Fibroblast of upper back skin (primary cell): ENCODE measurements at regions not wholly inside any gene's neighbourhood (a gene's known extent, or its start where the extent isn't known, plus 50 kb on each side); places are given as distances from the start of the nearest gene placed in this dataset.

Experiments used
- DNase-seq: peaks from one replicate; pipeline ENCODE4 v3.0.0-alpha.2; 2013

DNA sequence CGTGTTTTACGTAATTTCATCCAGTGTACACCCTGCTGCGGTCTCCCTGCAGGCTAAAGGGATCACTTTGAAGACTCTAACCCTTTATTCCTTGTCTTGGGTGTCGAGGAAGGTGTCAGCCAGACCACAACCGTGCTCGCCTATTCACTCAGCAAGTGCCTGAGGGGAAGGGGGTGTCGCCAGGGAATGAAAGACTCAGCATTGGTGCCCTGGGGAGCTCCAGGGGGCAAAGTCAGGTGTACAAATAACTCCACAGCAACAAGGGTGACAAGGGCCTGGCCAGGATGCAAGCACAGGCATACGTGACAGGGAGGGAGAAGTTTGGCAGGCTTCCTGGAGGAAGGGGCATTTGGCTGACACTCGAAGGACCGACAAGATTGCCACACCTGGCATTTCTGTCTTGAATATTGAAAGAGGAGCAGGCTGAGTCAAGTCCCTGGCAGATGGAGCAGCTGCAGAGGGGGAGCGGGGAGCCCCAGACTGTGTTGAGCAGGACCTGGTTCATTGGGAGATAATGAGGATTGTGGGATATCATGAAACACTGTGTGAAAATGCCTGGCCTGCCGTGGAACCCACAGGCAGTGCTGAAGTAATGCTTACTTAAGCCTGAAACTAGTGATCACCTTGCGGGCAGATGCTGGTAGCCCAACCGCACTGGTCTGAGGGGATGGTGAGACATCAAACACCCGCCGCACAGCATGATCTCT lies 93.9 kb downstream of the RHOB start:
- DNase-seq = no peak

DNA sequence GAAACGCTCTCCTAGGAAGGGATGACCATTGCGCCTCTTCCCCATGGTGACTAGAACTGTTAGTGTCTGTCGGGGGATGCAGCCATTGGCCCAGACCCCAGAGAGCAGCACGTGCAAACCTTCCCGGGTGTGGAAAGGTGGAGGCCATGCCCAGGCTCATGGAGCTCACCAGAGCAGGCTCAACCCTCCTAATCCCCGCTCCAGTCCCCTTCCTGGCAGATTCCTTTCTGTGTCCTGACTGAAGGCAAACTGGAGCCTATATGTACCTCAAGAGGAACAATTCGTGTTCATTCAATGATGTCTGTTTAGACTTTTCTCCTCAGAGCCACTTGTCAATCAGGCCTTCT lies 94.4 kb downstream of the RHOB start:
- no peak for DNase-seq

DNA sequence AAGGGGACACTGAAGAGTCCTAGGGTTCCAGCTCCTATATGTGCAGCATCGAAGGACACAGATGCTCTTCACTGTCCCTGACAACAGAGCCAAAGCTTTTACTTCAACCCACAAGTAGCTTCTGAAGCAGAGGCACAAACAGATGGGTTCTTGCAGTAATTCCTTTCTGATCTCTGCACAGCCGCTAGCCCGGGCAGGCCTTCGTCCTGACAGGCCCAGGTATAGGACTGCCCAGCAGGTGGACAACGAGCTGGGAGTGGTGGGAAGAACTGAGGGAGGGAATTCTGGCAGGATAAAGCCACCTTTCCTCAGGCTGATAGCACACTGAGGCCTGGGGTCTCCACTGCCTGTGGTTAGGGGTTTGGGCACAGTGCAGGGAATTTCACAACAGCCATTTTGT lies 94.8 kb downstream of the RHOB start:
- DNase-seq = no peak

DNA sequence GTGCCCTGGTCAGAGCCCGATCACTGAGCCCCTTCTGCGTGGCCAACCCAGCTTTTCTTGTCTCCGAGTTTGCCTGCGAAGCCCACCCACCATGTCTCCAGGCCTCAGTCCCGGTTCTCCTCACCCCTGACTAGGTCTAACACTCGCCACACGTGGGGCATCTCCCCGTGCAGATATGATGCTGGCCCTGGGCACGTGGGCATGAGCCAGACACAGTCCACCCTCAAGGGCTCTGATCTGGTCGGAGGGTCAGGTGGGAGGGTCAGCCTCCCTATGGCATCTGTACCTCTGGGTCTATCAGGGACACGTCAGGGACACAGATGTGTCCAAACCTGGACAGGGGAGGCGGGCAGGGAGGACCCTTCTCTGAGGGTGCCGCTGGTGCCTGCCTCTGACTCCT lies 95.4 kb downstream of the RHOB start:
- no peak for DNase-seq

DNA sequence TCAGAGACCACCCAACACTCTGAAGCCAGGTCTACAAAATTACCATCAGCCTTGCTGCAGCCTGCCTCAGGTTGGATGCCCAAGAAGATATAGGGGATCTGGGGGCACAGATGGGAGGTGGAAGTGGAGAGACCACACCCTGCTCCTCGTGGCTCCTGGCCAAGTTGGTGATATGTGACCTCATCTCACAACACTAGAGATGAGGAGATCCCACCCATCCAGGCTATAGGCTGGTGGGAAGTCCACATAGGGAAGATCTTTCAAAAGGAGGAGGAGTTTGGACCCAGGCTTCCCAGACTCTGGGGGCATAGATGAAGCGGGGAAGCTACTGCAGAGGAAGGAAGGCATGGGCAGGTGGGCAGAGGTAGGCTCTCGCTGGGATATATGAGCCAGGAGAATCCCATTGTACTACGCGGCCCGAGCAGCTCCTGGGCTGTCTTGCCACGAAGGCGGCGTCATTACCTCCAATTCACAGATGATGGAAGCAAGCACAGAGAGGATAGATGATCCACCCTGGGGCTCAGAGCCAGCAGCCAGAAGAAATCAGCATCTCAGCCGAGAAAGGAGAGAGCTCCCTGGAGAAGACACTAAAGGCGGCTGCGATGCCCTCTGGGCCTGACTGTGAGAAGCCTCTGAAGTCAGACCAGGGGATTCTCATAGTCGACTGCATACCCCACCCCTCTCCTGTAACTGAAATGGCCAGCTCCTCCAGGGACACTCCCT lies 96.0 kb downstream of the RHOB start:
- DNase-seq = peak; percentile 66

DNA sequence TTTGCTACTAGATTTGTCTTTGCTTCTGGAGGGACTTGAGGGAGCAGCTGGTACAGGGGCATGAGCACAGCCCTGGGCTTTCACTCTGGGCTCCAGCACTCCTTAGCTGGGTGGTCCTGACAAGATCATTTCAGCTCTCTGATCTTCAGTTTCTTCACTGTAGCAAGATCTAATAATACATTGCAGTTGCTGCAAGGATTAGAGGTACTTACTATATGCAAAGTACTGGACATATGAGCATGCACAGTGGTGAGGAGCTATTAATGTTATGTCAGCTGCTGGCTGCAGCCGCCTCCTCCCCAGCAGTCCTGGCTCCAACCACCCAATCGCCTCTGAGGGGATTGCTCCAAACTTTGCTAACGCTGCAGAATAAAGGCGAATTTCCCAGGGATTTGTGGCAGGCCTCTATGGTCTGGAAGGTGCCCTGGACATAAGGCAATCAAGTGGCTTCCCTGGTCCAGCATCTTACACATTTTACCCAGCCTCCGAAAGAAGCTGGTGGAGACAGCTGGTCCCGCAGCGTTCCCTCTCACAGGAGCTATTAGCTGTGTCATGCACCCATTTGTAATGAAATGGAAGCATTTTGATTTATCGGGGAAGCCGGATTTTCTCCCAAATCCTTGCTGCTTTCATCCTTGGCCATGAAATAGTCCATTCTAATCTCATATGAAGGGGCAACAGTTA lies 96.7 kb downstream of the RHOB start:
- DNase-seq = no peak

DNA sequence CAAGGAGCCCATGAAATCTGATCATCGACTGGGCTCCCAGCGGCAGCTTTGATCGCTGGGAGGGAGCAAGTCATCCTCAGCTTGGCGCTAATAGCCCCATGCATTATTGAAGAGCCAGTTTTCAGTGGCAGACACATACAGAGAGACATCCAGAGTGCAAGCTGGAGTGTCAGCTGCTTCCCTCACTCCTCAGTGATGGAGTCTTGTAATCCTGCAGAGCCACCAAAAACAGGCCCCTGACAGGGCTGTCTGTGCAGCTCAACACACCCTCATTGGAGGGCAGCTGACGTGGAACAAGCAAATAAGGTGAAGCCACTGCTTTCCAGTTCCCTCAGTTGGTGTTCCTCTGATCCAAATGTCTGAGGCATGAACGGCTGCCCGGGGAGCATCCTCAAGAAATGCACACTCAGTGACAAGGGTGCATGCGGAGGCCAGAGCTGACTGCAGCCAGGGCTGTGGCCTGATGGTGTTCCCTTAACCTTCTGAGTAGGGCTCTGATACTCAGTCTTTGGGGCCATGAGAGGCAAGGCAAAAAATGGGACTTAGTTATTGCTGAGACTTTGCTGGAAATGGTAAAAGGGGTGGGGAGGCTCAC lies 97.4 kb downstream of the RHOB start:
- no peak for DNase-seq

DNA sequence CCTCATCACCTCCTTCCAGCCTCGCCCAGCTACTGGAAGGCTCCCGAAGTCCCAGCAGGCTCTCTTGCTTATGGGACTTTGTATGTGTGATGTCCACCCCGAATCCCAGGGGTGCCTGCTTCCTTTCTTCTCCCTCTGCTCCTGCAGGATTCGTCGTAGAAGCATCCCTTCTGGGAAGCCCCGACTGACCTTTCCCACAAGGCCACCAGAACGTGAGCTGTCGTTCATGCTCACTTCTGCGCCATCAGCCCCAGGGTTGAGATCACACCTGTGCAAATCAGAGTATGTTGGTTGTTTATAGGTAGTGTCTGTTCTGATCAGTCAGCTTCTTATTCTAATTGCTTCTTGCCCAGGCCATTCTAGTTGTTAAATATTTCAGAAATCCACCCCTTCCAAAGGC lies 101.8 kb downstream of the HS1BP3 start:
- DNase-seq = no peak

DNA sequence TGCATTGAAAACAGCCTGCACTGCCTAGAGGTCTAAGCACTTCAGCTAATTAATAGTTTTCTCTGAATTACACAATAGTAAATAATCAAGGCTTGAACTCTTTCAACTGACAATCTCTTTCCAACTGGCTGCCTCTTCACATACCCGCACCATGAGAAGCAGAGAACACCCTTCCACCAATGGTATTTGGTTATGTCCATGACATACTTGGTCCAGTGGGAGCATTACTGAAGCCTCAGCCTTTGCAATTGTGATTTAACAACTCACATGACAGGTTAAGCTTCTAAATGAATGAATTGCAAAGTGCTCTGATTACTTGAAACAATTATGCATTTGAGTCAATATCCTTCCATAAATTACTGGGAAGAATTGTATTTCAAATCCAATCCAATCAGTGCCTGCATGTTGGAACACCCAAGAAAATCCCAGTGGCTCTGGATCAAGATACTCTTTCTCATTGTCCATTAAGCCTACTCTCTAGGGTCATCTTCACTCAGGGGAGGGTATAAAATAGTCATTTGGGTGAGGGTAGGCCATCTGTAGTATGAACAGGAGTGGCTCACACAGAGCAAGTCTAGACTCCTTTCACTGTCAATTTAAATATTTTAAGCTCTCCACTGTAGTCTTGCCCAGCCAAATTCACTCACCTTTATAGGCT lies 101.1 kb downstream of the HS1BP3 start:
- no peak for DNase-seq

DNA sequence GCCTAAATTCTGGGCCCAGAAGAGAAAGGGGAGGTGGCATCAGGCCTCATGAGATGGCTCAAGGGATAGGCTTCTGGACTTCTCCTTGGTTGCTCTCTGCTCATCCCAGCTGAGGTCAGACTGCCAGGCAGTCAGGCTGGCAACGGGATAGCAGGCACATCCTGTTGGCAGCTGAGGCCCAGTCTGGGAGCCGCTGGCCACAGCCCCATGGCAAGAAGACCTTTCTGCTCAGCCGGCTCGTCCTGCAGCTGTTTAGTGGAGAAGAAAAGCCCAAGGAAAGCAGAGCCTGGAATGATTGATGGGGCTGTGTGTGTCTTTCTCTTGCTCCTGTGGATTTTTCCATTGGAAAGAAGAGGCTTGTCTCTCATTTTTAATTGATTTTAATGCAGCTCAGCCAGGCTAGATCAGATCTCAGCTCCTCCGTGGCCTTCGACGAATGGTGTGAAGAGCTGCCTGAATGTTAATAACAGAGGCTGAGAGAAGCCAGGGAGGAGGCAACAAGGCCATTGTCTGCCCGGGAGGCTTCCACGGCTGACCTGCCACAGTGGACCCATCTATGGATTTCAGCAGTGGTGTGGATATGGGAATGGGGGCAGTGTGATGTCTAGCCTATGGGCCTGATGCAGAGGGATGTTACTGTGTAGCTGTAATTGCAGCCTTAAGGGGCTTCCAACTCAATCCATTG lies 99.5 kb downstream of the HS1BP3 start:
- DNase-seq = no peak

DNA sequence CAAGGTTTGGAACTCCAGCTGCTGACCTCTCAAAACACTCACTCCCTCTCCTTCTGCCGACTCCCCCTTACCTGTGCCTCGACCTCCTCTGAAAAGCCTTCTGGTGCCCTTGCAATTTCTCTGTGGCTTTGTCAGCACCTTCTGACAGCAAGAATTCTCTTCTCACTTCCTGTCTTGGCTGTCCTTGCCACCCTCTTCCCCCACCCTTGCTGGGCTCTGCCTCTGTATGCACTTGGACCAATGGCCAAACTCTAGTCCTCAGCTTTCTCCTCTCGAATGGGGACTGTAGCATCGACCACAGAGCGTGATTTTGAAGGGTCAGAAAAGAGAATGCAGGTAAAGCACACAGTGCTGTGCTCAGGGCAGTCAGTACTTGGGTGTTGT lies 99.0 kb downstream of the HS1BP3 start:
- no peak for DNase-seq

DNA sequence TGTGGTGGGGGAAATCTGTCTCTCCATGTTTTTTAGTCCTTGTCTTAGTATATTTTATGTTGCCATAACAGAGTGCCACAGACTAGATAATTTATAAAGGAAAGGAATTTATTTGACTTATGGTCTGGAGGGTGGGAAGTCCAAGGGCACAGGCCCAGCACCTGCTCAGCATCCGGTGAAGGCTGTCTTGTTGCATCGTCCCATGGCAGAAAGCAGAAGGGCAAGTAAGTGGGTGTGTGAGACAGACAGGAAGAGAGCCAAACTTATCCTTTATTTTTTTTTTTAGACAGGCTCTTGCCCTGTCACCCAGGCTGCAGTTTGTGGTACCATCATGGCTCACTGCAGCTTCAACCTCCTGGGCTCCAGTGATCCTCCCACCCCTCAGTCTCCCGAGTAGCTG lies 98.1 kb downstream of the HS1BP3 start:
- no peak for DNase-seq

DNA sequence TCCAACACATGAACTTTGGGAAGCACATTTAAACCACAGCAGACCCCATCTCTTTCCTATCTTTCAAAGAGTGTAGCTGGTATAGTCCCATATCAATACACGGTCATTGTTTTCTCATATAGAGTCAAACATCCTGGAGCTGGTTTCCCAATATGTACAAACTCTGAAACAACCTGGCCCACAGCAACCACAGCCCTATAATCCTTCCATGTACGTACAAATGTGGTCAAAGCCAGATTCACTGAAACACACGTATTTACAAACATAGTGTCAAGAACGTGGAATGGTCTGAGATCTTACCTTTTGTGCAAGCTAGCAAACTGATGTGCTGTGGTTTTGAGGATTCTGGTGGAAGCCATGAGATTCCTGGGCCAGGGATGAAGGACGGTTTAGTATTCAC lies 97.3 kb downstream of the HS1BP3 start:
- DNase-seq = no peak

DNA sequence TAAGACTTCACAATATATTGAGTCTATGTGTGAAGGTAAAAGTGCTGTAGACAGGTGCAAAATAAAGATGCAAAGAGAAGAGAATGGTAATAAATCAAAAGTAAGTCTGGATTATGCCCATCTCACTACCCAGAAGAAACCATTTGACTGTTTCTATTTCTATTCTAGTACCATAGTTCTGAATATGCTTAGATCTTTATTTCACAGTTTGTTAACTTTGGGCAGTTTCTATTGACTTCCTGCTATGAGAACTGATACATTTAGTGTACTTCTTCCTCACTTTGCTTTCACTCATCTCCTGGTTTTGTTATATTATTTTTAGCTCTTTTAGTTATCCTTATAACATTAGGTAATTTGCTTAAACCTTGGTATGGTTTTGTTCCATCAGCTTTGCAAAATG lies 94.9 kb downstream of the HS1BP3 start:
- no peak for DNase-seq

DNA sequence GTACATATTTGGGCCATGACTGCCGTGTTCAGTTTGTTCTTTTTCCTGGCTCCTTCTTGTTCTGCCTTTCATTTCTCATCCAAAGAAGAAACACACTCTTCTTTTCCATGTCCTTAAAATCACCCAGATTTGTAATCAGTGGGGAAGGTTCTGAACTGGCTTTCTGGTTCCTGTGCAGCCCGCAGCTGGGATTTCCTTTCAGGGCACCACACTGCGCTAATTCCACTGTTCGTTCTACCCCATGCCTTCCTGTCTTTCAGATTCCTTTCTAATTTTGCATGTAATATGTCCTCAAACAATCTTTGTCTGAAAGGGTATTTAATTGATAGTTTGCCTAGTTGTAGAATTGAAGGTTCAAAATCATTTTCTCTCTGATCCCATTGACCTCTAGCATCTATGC lies 94.1 kb downstream of the HS1BP3 start:
- no peak for DNase-seq

DNA sequence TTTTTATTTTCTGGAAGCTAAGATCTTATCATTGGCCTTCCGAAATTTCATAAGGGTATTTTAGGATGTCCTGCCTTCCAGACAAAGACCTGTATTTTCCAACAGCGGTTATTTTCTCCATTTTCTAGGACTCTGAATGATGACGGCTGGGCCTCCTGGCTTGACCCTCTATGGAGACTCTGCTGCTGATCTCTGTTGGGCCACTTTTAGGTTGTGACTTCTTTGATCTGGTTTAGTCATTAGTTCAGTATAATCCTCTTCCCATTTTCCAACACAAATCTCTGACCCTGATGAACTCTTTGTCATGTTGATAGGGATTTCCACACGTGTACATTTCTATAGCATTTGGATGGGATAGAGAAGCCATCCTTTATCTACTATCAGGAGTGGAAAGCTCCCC lies 93.7 kb downstream of the HS1BP3 start:
- no peak for DNase-seq

DNA sequence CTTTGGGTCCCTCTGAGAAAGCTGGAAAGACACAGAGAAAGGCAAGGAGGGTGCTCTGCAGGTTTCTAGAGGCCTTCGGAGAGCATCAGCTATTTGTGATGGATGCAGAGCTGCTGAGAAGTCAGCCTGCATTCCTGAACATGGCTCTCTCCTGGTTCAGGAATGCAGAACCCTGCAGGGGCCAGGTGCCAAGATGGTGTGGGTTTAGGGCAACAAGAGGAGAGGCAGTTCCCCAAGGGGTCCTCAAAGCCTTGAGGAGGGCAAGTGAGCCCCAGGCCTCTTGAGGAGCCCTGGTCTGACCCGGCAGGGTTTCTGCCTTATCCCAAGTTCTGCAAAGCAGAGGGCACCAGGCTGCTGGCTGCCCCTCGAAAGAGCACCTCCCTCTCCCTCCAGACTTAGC lies 93.3 kb downstream of the HS1BP3 start:
- no peak for DNase-seq

DNA sequence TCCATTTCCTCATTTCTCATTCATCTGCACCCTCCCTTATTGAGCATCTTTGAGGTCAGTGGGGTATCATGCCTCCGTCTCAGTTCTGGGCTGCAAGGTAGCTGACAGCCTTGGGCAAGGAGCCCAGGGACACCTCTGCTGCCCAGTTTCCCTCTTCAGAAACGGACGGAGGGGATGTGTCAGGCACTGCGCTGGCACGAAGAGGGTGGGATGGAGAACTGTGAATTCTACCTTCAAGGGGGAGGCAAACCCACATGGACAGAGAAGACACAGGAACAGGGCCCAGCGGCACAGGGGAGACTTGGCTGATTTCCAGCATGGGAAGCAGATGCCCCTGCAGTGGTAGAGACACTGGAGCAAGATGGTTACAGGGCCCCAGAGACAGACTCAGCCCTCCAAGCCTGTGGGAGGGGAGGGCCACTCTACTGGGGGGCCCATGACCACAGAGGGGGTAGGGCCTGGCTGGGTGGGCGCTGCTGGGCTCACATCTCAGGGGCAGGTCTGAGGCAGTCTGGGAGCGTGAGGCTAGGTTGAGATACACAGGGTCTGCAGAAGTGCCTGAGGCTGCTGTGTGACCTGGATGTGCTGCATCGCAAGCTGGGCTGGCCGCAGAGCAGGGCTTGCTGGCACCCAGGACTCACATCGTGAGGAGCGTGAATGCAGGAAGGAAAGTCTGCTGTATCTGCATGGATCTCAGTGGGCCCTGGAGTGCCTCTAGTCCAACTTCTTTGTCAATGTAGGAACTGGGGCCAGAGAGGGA lies 92.3 kb downstream of the HS1BP3 start:
- DNase-seq = no peak

DNA sequence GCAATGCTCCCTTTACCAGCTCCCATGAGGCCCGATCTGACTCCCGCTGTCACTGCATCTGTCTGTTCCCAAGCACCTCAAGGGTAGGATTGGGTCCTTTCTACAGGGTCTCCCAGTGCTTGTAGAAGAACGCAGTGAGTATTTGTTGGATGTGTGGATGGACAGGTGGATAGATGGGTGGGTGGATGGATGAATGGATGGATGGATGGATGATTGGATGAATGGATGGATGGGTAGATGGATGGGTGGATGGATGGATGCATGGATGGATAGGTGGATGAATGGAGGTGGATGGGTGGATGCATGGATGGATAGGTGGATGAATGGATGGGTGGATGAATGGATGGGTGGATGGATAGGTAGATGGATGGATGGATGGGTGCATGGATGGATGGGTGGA lies 91.6 kb downstream of the HS1BP3 start:
- DNase-seq = no peak

DNA sequence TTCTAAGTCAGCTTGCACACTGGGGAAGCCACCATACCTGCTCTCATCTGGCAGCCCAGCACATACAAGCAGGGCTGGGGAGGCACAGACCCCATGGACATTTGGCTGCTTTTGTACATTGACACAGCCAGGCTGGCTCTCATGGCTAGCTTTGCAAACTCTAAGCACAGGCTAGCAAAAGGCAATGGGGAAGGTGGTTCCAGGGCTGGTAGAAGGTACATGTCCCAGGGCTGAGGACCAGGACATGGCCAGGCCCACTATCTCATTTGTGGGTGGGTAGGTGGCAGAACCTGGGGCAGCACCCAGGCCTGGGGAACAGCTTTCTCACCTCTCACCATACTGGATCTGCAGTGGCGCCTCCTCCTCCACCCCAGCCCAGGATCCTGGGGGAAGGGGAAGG lies 90.9 kb downstream of the HS1BP3 start:
- DNase-seq = no peak

DNA sequence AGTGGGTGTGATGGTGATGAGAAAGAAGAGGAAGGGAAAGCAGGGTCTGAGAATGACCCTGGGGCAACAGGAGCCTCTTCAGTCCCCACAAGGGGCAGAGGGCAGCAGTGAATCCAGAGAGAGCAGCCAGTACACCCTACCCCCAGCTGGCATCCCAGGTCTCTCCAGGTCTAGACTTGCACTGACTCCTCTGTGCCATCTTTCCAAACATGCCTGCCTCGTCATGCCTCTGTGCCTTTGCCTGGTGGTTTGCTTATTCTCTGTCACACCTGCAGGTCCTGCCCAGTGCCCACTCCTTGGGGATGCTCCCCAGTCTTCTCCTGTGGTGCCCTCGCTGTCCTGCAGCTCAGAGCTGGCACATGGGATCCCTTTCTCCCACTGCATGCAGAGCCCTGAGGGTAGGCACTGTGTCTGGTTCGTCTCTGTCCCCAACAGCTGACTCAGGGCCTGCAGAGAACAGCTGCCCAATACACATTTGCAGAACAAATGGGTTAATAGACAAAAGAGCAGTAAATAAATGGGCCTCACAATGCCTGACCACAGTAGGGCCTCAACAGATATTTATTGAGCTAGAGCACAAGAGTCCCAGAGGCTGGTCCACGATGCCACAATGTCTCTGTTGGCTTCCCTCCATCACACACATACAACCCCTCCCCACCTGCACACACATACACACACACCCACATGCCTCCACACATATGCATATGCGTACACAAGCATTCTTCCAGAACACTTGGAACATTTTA lies 89.8 kb downstream of the HS1BP3 start:
- DNase-seq = no peak
